ENCODE measurements at regions not wholly inside any gene's neighbourhood (a gene's known extent, or its start where the extent isn't known, plus 50 kb on each side); places are given as distances from the start of the nearest gene placed in this dataset.

GRCh38 chr3:182135056-182135455 is 423.3 kb downstream of the SOX2 start:
- Mint-ChIP-seq H3K27ac (ENCODE audit: unreplicated experiment) (no peak overlapping the region), H3K27me3 (ENCODE audit: unreplicated experiment) (peaks cover 36% of the 10 kb centered on the region), H3K4me3 (ENCODE audit: unreplicated experiment) (no peak overlapping the region)

GRCh38 chr3:182136008-182136910 is 424.5 kb downstream of the SOX2 start:
- no peak for TF ChIP-seq CTCF (IDR thresholded peaks at IDR 0.05)
- Mint-ChIP-seq H3K4me1 (ENCODE audit: unreplicated experiment) (no peaks in the 10 kb centered on the region), H3K27ac (ENCODE audit: unreplicated experiment) (no peak overlapping the region), H3K27me3 (ENCODE audit: unreplicated experiment) (peaks cover 32% of the 10 kb centered on the region), H3K4me3 (ENCODE audit: unreplicated experiment) (no peak overlapping the region), H3K9me3 (ENCODE audit: unreplicated experiment) (no peaks in the 10 kb centered on the region), H3K36me3 (ENCODE audit: unreplicated experiment) (no peaks in the 10 kb centered on the region)
- no peak for DNase-seq (ENCODE audit: extremely low spot score, unreplicated experiment)

More at GRCh38 chr3:182135056-182135455, 423.3 kb downstream of the SOX2 start:
- TF ChIP-seq CTCF (IDR thresholded peaks at IDR 0.05): no peak
- Mint-ChIP-seq H3K36me3 (ENCODE audit: unreplicated experiment) (no peaks in the 10 kb centered on the region), H3K4me1 (ENCODE audit: unreplicated experiment) (no peaks in the 10 kb centered on the region), H3K9me3 (ENCODE audit: unreplicated experiment) (no peaks in the 10 kb centered on the region)
- no peak for DNase-seq (ENCODE audit: extremely low spot score, unreplicated experiment)

GRCh38 chr3:182138393-182138792 is 426.7 kb downstream of the SOX2 start:
- no peak overlapping the region for H3K4me3 Mint-ChIP-seq (ENCODE audit: unreplicated experiment)
- DNase-seq (ENCODE audit: extremely low spot score, unreplicated experiment): no peak
- H3K9me3 Mint-ChIP-seq (ENCODE audit: unreplicated experiment): no peaks in the 10 kb centered on the region
- peaks cover 36% of the 10 kb centered on the region for H3K27me3 Mint-ChIP-seq (ENCODE audit: unreplicated experiment)
- H3K4me1 Mint-ChIP-seq (ENCODE audit: unreplicated experiment): no peaks in the 10 kb centered on the region
- TF ChIP-seq CTCF (IDR thresholded peaks at IDR 0.05): no peak
- no peaks in the 10 kb centered on the region for H3K36me3 Mint-ChIP-seq (ENCODE audit: unreplicated experiment)
- no peak overlapping the region for H3K27ac Mint-ChIP-seq (ENCODE audit: unreplicated experiment)

GRCh38 chr3:182139627-182140357 is 428.1 kb downstream of the SOX2 start:
- H3K27ac Mint-ChIP-seq (ENCODE audit: unreplicated experiment): no peak overlapping the region
- H3K4me1 Mint-ChIP-seq (ENCODE audit: unreplicated experiment): no peaks in the 10 kb centered on the region
- TF ChIP-seq CTCF (IDR thresholded peaks at IDR 0.05): no peak
- no peak overlapping the region for H3K4me3 Mint-ChIP-seq (ENCODE audit: unreplicated experiment)
- H3K27me3 Mint-ChIP-seq (ENCODE audit: unreplicated experiment): peaks cover 42% of the 10 kb centered on the region
- H3K9me3 Mint-ChIP-seq (ENCODE audit: unreplicated experiment): no peaks in the 10 kb centered on the region
- DNase-seq (ENCODE audit: extremely low spot score, unreplicated experiment): no peak
- no peaks in the 10 kb centered on the region for H3K36me3 Mint-ChIP-seq (ENCODE audit: unreplicated experiment)

- H3K4me3 Mint-ChIP-seq (ENCODE audit: unreplicated experiment): no peak overlapping the region
- no peak for TF ChIP-seq CTCF (IDR thresholded peaks at IDR 0.05)
Observed at GRCh38 chr3:182142928-182143327, 431.2 kb downstream of the SOX2 start.

More at GRCh38 chr3:182142928-182143327, 431.2 kb downstream of the SOX2 start:
- Mint-ChIP-seq H3K4me1 (ENCODE audit: unreplicated experiment) (no peaks in the 10 kb centered on the region), H3K27me3 (ENCODE audit: unreplicated experiment) (peaks cover 43% of the 10 kb centered on the region), H3K27ac (ENCODE audit: unreplicated experiment) (no peak overlapping the region), H3K36me3 (ENCODE audit: unreplicated experiment) (no peaks in the 10 kb centered on the region), H3K9me3 (ENCODE audit: unreplicated experiment) (no peaks in the 10 kb centered on the region)
- DNase-seq (ENCODE audit: extremely low spot score, unreplicated experiment): no peak

Measured in osteocyte (in vitro differentiated cells).